ENCODE measurements at regions not wholly inside any gene's neighbourhood (a gene's known extent, or its start where the extent isn't known, plus 50 kb on each side); places are given as distances from the start of the nearest gene placed in this dataset.

DNA sequence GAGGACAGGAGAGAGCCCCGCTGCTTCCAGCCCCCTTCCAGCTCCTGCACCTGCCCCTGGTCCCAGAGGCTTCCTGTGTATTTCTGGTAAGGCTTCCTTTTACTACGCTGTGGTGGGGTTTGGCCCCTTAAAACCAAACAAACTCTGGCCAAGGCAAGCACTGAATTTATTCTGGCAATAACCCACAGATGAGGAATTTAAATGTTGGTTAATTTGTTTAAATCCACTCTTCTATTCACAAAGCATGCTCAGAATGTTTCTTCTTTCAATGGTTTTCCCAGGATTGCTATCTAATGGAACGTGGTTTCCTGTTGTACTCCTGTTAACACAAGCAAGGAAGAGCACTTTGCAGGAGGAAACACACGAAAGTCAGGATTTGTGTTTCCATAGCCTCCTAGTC lies 236.5 kb upstream of the FOXQ1 start:
- no peaks in the 10 kb centered on the region for H3K27me3 ChIP-seq (ENCODE audit: insufficient read depth, low read length)
- H2AFZ ChIP-seq (ENCODE audit: low read length, unreplicated experiment): no peak overlapping the region
- H3K4me1 ChIP-seq (ENCODE audit: control insufficient read depth, insufficient read depth, low read length, unreplicated experiment): no peaks in the 10 kb centered on the region
- H3K36me3 ChIP-seq (ENCODE audit: insufficient read depth, low read length): no peaks in the 10 kb centered on the region
- no peaks in the 10 kb centered on the region for H3K79me2 ChIP-seq (ENCODE audit: control insufficient read depth, insufficient read depth, low read length, unreplicated experiment)
- H3K27ac ChIP-seq (ENCODE audit: low read depth, low read length): no peak overlapping the region
- H3K4me3 ChIP-seq (ENCODE audit: low read depth, low read length): no peak overlapping the region

DNA sequence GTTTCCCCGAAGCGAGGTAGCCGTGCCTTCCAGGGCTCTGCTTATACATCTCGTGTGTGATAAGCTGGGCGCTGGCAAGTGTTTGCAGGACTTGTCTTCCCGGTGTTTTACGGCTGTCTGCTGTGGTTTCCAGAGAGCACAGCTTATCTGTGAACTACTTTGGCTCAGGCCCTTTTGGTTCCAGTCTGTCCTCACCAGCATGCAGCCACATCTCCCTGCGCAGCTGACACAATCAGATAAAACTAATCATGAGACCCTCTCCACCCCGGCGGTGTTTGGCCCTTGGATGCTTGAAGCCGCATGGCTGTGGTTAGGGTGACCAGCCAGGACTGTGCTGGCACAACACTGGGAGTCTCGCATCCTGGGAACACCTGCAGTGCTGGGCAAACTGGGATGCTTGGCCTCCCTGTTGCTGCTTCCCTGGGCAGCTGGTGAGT lies 241.8 kb upstream of the FOXQ1 start:
- H3K4me3 ChIP-seq (ENCODE audit: low read depth, low read length): no peak overlapping the region
- no peaks in the 10 kb centered on the region for H3K79me2 ChIP-seq (ENCODE audit: control insufficient read depth, insufficient read depth, low read length, unreplicated experiment)
- no peaks in the 10 kb centered on the region for H3K27me3 ChIP-seq (ENCODE audit: insufficient read depth, low read length)
- no peak overlapping the region for H2AFZ ChIP-seq (ENCODE audit: low read length, unreplicated experiment)
- no peaks in the 10 kb centered on the region for H3K4me1 ChIP-seq (ENCODE audit: control insufficient read depth, insufficient read depth, low read length, unreplicated experiment)
- no peak overlapping the region for H3K27ac ChIP-seq (ENCODE audit: low read depth, low read length)
- H3K36me3 ChIP-seq (ENCODE audit: insufficient read depth, low read length): no peaks in the 10 kb centered on the region

DNA sequence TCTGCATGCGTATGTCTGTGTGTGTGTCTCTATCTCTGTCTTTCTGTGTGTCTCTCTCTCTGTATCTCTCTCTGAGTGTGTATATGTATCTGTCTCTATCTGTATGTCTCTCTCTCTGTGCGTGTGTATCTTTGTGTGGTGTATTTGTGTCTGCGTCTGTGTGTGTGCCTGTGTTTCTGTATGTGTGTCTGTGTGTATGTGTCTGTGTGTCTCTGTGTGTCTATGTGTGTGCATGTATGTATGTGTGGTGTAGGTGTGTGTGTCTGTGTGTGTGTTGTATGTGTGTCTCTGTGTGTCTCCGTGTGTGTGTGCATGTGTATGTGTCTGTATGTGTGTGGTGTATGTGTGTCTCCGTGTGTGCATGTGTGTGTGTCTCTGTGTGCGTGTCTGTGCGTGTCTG lies 243.0 kb upstream of the FOXQ1 start:
- Histone ChIP-seq H2AFZ (ENCODE audit: low read length, unreplicated experiment) (no peak overlapping the region), H3K27ac (ENCODE audit: low read depth, low read length) (no peak overlapping the region), H3K27me3 (ENCODE audit: insufficient read depth, low read length) (no peaks in the 10 kb centered on the region), H3K79me2 (ENCODE audit: control insufficient read depth, insufficient read depth, low read length, unreplicated experiment) (no peaks in the 10 kb centered on the region), H3K4me3 (ENCODE audit: low read depth, low read length) (no peak overlapping the region), H3K4me1 (ENCODE audit: control insufficient read depth, insufficient read depth, low read length, unreplicated experiment) (no peaks in the 10 kb centered on the region), H3K36me3 (ENCODE audit: insufficient read depth, low read length) (no peaks in the 10 kb centered on the region)

DNA sequence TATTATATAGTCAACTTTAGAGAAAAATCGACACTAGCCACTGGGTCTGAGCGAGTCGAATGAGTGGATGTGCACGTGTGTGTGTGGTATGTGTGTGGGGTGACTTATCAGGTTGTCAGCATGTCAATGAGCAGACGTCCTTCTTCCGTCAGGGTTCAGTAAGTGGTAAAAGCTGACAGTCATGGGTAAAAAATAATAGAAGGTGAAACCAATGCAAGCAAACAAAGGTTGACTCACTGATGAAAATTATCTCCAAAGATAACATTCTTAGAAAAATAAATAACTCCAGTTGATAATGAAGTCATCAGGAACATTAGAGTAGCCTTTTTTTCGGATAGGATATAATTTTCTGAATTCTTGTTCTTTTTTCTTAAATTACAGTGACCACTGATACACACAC lies 243.8 kb upstream of the FOXQ1 start:
- no peak overlapping the region for H2AFZ ChIP-seq (ENCODE audit: low read length, unreplicated experiment)
- H3K27ac ChIP-seq (ENCODE audit: low read depth, low read length): no peak overlapping the region
- no peaks in the 10 kb centered on the region for H3K4me1 ChIP-seq (ENCODE audit: control insufficient read depth, insufficient read depth, low read length, unreplicated experiment)
- no peaks in the 10 kb centered on the region for H3K79me2 ChIP-seq (ENCODE audit: control insufficient read depth, insufficient read depth, low read length, unreplicated experiment)
- no peak overlapping the region for H3K4me3 ChIP-seq (ENCODE audit: low read depth, low read length)
- no peaks in the 10 kb centered on the region for H3K27me3 ChIP-seq (ENCODE audit: insufficient read depth, low read length)
- no peaks in the 10 kb centered on the region for H3K36me3 ChIP-seq (ENCODE audit: insufficient read depth, low read length)

GRCh38 chr6:1067346-1067745 lies 244.6 kb upstream of the FOXQ1 start:
- H3K79me2 ChIP-seq (ENCODE audit: control insufficient read depth, insufficient read depth, low read length, unreplicated experiment): no peaks in the 10 kb centered on the region
- H2AFZ ChIP-seq (ENCODE audit: low read length, unreplicated experiment): no peak overlapping the region
- no peaks in the 10 kb centered on the region for H3K4me1 ChIP-seq (ENCODE audit: control insufficient read depth, insufficient read depth, low read length, unreplicated experiment)
- H3K4me3 ChIP-seq (ENCODE audit: low read depth, low read length): no peak overlapping the region
- no peak overlapping the region for H3K27ac ChIP-seq (ENCODE audit: low read depth, low read length)
- H3K27me3 ChIP-seq (ENCODE audit: insufficient read depth, low read length): no peaks in the 10 kb centered on the region
- no peaks in the 10 kb centered on the region for H3K36me3 ChIP-seq (ENCODE audit: insufficient read depth, low read length)

DNA sequence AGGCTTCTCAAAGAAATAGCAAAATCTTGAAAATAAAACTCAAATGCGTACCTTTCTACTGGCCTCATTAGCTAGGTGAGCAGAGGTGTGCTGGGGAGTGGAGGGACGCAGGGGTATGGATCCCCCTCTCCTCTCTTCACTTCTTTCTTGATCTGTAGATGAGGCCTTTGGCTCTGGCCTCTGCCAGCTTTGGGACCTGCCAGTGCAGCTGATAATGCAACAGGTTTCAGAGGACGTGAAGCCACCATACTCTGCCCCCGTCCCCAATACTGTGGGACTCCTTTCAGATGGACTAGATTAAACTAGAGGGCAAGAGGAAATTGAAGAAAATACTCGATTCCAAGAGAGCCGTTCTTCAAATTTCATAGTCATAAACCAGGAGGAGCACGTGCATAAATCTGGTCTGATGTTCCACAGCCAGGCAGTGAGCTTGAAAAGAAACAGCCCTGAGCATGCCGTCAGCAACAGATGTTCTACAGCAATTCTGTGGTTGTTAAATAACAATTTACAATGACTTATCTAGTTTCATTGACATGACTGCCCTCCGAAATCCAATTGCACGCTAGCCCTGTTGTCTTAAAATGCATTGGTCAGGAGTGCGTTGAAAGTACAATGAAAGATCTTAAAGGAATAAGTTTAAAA lies 245.3 kb upstream of the FOXQ1 start:
- Histone ChIP-seq H2AFZ (ENCODE audit: low read length, unreplicated experiment) (no peak overlapping the region), H3K36me3 (ENCODE audit: insufficient read depth, low read length) (no peaks in the 10 kb centered on the region), H3K79me2 (ENCODE audit: control insufficient read depth, insufficient read depth, low read length, unreplicated experiment) (no peaks in the 10 kb centered on the region), H3K4me1 (ENCODE audit: control insufficient read depth, insufficient read depth, low read length, unreplicated experiment) (no peaks in the 10 kb centered on the region), H3K27me3 (ENCODE audit: insufficient read depth, low read length) (no peaks in the 10 kb centered on the region), H3K27ac (ENCODE audit: low read depth, low read length) (no peak overlapping the region), H3K4me3 (ENCODE audit: low read depth, low read length) (no peak overlapping the region)

DNA sequence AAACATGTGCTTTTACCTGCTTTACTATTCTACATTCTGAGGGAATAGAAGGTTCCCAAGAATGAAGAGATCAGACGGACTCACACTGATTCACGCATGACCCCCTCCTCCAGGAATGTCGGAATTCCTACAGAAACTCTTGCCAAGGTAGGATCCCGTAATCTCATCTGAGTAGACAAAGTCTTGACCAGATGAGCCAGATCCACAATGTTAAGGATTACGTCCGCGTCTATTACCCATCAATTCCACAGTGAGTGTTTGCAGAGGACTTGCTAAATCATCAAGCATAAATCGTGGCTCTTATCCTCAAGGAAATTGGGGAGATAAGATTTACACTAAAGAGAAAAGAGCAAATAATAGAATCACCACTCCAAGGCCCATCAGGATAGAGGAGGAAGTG lies 245.9 kb upstream of the FOXQ1 start:
- Histone ChIP-seq H3K27me3 (ENCODE audit: insufficient read depth, low read length) (no peaks in the 10 kb centered on the region), H3K36me3 (ENCODE audit: insufficient read depth, low read length) (no peaks in the 10 kb centered on the region), H3K79me2 (ENCODE audit: control insufficient read depth, insufficient read depth, low read length, unreplicated experiment) (no peaks in the 10 kb centered on the region), H3K4me1 (ENCODE audit: control insufficient read depth, insufficient read depth, low read length, unreplicated experiment) (no peaks in the 10 kb centered on the region), H3K27ac (ENCODE audit: low read depth, low read length) (no peak overlapping the region), H3K4me3 (ENCODE audit: low read depth, low read length) (no peak overlapping the region), H2AFZ (ENCODE audit: low read length, unreplicated experiment) (no peak overlapping the region)

DNA sequence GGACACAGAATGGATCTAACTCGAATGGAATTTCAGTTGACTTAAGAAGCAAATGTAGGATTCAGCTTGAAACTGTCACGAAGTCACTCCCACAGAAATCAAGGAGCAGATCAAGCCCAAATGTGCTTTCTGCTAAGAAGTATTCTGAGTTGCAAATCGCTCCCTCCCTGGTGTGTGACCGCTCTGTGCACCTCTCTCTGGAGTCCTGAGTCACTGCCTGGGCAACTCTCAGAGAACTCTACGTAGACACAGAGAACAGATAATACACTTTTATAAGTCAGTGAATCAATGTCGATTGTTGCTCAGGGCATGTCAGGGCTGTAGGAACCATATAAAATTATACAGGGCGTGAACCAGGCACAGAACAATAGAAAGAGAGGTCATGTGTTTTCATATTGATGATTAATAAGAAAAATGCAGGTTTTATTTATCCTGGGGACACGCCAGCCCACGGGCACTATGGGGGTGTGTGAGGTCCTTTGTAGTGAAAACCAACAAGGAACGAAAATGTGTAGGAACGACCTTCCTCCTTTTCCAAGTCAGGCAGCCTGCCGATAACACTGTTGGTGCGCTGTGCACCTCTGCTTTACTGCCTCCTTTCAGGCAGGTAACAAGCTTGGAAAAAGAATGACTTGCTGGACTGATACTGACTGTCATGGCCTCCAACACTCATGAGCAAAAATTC lies 248.1 kb upstream of the FOXQ1 start:
- no peaks in the 10 kb centered on the region for H3K36me3 ChIP-seq (ENCODE audit: insufficient read depth, low read length)
- H3K27ac ChIP-seq (ENCODE audit: low read depth, low read length): no peak overlapping the region
- no peak overlapping the region for H2AFZ ChIP-seq (ENCODE audit: low read length, unreplicated experiment)
- no peak overlapping the region for H3K4me3 ChIP-seq (ENCODE audit: low read depth, low read length)
- no peaks in the 10 kb centered on the region for H3K4me1 ChIP-seq (ENCODE audit: control insufficient read depth, insufficient read depth, low read length, unreplicated experiment)
- no peaks in the 10 kb centered on the region for H3K27me3 ChIP-seq (ENCODE audit: insufficient read depth, low read length)
- no peaks in the 10 kb centered on the region for H3K79me2 ChIP-seq (ENCODE audit: control insufficient read depth, insufficient read depth, low read length, unreplicated experiment)

GRCh38 chr6:1062786-1063545 lies 248.9 kb upstream of the FOXQ1 start:
- H3K4me1 ChIP-seq (ENCODE audit: control insufficient read depth, insufficient read depth, low read length, unreplicated experiment): no peaks in the 10 kb centered on the region
- H3K79me2 ChIP-seq (ENCODE audit: control insufficient read depth, insufficient read depth, low read length, unreplicated experiment): no peaks in the 10 kb centered on the region
- H2AFZ ChIP-seq (ENCODE audit: low read length, unreplicated experiment): no peak overlapping the region
- H3K27me3 ChIP-seq (ENCODE audit: insufficient read depth, low read length): no peaks in the 10 kb centered on the region
- H3K27ac ChIP-seq (ENCODE audit: low read depth, low read length): no peak overlapping the region
- no peaks in the 10 kb centered on the region for H3K36me3 ChIP-seq (ENCODE audit: insufficient read depth, low read length)
- H3K4me3 ChIP-seq (ENCODE audit: low read depth, low read length): no peak overlapping the region

- Histone ChIP-seq H3K36me3 (ENCODE audit: insufficient read depth, low read length) (no peaks in the 10 kb centered on the region), H2AFZ (ENCODE audit: low read length, unreplicated experiment) (no peak overlapping the region), H3K79me2 (ENCODE audit: control insufficient read depth, insufficient read depth, low read length, unreplicated experiment) (no peaks in the 10 kb centered on the region), H3K27ac (ENCODE audit: low read depth, low read length) (no peak overlapping the region), H3K4me3 (ENCODE audit: low read depth, low read length) (no peak overlapping the region), H3K27me3 (ENCODE audit: insufficient read depth, low read length) (no peaks in the 10 kb centered on the region), H3K4me1 (ENCODE audit: control insufficient read depth, insufficient read depth, low read length, unreplicated experiment) (no peaks in the 10 kb centered on the region)
Observed at GRCh38 chr6:1059596-1059995, 252.3 kb upstream of the FOXQ1 start.
